ENCODE measurements at regions not wholly inside any gene's neighbourhood (a gene's known extent, or its start where the extent isn't known, plus 50 kb on each side); places are given as distances from the start of the nearest gene placed in this dataset.
"Not testable (repeated sequence)": the region's sequence is repeated elsewhere in the genome, so short reads cannot be mapped to it uniquely, and the experiment has no call there.

- DNase-seq (ENCODE audit: low read depth): no peak
Observed at GRCh38 chrX:26597981-26598380, 382.0 kb downstream of the MAGEB5 start.

DNA sequence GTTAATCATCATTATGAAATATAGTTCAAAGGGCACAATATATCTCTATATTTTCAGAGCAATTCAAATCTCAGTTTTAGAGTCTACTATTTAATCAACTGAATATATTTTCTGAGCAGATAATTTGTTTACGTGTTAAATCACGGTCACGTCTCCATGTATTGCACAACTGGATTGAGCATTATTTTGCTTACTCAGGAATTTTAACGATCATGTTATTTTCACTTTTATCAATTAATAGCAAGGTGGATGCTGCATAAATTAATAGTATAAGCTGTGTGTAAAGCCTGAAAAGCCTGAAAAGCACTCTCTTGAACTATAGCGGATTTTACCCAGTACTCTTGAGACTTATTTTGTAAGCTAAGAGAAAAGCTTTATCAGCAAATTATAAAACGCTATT, 374.9 kb downstream of the MAGEB5 start:
- no peak for DNase-seq (ENCODE audit: low read depth)

DNA sequence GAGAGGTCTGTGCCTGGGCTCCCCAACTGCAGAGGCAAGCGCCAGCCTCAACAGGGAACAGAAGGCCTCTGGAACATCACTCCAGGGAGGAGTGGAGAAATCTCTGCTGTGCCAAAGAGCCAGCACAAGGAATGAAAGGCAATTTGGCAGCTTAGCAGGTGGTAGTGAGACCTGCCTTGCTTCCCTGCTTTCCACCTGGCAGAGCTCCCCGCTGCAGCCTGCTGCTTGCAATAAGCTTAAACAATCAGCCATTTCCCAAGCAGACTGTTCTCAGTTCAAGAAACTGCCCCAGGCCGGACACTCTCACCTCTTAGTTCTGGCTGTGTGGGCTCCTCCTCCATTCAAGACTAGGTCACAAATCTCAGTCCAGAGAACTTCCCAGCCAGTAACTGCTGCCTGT, 370.6 kb downstream of the MAGEB5 start:
- DNase-seq (ENCODE audit: low read depth): no peak

- DNase-seq (ENCODE audit: low read depth): no peak
Observed at GRCh38 chrX:26581091-26581490, 365.1 kb downstream of the MAGEB5 start.

DNA sequence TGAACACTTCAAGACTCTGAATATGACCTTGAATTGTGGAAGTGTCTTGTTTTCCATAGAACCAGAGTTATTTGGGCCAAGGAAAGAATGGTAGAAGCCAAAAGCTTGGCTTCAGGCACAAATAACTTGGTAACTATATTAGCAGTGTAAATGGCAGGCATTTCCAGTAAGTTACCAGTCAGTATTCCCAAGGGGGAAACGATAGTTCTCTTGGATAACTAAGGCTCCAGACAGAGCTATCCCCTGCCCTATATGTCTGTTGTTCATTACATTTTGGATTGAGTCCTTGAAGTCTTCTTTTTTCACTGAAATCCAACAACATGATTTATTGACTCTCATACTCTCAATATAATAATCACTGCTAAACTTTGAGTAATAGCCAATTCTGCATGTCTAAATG, 364.1 kb downstream of the MAGEB5 start:
- no peak for DNase-seq (ENCODE audit: low read depth)

DNA sequence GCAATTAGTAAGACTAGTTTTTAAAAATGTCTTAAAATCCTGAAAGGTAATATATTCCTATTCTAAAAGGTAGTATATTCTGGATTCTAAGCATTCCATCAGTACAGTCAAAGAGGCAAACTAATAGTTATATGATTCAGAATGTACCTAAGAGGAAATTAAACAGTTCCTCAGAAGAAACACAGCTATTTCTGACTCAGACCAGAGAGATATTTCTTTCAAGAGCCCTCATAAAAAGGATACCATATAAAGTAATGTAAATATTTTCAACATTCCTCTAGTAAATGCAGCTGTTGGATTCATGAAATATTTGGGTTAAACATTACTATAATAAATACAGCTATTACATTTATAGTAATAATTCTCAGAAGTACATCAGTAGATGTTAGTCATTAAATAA, 358.3 kb downstream of the MAGEB5 start:
- DNase-seq (ENCODE audit: low read depth): no peak

DNA sequence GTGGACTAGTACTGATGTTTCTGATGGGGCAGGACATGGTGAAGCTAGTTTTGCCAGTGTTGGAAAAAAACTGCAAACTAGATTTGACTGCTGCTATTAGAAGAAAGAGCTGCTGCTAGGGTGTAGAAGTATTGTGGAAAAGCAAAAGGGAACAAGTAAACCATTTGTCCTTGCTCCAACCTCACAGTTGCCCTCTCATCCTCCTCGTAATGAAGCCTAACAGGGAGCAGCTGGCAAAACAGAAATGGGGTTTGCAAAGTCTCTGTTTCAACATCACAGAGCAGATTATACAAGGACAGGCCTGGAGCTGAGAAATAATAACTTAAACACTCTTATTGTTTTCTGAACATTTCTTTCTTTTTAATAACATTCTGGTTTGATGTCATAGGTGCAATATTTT, 346.2 kb downstream of the MAGEB5 start:
- DNase-seq (ENCODE audit: low read depth): no peak

DNA sequence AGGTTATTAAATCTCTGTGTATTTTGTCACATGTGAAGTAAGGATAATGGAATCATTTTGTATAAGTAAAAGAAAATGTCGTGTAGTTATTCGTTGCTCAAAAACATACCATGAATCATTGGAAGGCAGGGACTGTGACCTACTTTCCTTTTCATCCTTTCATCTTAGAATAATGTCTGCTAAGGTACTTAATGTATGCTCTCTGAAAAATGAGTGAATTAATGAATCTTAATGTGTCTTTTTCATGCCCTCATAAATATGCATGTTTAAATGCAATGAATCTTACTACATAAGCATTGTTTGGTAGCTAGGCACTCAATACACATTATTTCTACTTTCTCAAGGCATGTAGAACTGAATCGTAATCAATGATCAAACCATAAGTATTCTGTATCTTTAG, 343.9 kb downstream of the MAGEB5 start:
- no peak for DNase-seq (ENCODE audit: low read depth)

- DNase-seq (ENCODE audit: low read depth): no peak
Observed at GRCh38 chrX:26558719-26559386, 342.9 kb downstream of the MAGEB5 start.

GRCh38 chrX:26557691-26558321, 341.8 kb downstream of the MAGEB5 start:
- DNase-seq (ENCODE audit: low read depth): no peak

DNA sequence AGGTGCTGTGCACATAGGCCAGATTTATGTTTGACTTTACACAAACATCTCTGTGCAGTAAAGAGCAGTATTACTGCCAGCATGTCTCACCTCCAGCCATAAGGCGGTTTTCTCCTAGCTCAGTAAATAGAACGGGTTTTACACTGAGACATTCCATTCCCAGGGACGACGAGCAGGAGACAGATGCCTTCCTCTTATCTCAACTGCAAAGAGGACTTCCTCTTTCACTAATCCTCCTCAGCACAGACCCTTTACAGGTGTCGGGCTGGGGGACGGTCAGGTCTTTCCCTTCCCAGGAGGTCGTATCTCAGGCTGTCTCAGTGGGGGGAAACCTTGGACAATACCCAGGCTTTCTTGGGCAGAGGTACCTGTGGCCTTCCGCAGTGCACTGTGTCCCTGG, 309.8 kb downstream of the MAGEB5 start:
- not testable (repeated sequence) for DNase-seq (ENCODE audit: low read depth)

- no peak for DNase-seq (ENCODE audit: low read depth)
Observed at GRCh38 chrX:26522501-26522900, 306.5 kb downstream of the MAGEB5 start.

- no peak for DNase-seq (ENCODE audit: low read depth)
Observed at GRCh38 chrX:26511589-26512363, 295.8 kb downstream of the MAGEB5 start.

DNA sequence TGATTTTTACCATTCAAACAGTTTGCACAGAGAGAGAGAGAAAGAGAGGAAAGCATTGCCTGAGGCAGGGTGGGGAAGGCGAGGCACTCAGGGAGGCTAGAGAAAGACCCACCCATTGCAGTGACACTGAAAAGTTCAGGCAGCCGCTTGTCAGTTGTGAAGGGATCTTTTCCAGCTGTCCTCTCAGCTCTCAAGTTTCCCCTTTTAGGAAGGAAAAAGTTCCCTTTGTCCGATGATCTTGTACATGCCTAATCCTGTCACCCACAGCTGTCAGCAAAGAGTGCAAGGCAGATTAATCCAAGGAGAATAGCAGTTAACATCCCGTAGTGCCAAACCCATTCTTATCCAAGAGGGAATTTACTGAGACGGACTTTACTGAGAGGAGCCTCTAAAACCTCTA, 255.0 kb downstream of the MAGEB5 start:
- no peak for DNase-seq (ENCODE audit: low read depth)

DNA sequence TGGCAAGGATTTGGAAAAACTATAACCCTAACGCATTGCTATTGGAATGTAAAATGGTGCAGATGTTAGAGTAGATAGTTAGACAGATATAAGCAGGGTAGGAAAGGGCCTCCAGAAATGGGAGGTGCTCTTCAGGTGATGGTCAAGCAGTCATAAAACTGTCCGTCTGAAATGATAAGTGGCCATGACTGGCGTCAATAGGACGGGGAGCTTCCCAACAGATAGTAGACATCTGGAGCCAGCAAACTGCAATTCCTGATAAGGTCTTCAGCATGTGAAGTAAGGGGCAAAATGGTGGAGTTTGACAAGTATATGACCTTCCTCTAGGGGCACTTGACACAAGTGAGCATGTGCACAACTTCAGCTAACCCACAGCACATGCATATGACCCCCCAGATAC, 250.4 kb downstream of the MAGEB5 start:
- DNase-seq (ENCODE audit: low read depth): no peak

GRCh38 chrX:26445288-26445687, 229.3 kb downstream of the MAGEB5 start:
- DNase-seq (ENCODE audit: low read depth): no peak

DNA sequence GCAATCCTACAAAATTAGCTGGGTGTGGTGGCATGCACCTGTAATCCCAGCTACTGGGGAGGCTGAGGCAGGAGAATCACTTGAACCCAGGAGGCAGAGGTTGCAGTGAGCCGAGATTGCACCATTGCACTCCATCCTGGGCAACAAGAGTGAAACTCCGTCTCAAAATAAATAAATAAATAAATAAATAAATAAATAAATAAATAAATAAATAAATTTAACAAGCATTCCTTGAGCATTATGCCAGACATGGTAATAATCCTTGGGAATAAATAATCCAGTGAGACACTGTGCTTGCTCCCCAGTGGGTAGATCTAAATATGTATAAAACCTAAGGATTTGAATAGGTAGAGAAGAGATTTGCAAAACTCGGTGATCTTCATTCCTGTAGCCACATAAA, 228.4 kb downstream of the MAGEB5 start:
- DNase-seq (ENCODE audit: low read depth): not testable (repeated sequence)

DNA sequence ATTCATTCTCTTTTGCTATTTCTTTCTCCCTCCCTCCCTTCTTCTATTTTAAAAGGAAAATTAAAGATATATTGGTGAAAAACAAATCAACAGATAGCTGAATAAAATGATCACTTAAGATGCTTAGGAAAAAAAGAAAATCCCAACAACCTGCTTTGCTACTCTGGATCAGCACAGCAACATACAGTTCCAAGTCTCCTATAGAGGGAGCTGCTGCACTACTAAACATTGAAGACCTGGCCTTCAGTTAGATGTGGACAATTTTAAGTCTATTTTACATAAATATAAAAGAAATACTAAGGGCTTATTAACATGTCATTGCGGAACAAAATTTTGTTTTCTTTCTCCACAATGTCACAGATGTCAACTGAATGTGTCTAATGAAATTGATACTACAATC, 226.4 kb downstream of the MAGEB5 start:
- no peak for DNase-seq (ENCODE audit: low read depth)

GRCh38 chrX:26414534-26414933, 198.6 kb downstream of the MAGEB5 start:
- no peak for DNase-seq (ENCODE audit: low read depth)

DNA sequence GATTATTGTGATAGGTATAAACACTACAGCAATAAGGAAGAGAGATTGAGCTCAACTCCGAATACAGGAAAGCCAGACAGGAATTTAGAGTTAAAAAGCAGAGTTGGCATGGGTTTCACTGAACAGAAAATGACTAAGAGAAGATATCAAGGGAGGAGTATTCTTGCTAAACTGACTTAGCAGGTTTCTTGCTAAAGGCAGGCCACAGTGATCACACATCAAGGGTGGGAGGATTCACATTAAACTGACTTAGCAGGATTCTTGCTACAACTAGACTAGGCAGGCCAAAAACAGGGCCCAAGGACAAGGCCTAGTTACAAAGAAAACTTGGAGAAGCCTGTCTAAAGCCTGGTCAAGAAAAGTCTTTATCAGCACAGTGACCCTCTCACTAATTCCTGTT, 195.1 kb downstream of the MAGEB5 start:
- DNase-seq (ENCODE audit: low read depth): no peak

DNA sequence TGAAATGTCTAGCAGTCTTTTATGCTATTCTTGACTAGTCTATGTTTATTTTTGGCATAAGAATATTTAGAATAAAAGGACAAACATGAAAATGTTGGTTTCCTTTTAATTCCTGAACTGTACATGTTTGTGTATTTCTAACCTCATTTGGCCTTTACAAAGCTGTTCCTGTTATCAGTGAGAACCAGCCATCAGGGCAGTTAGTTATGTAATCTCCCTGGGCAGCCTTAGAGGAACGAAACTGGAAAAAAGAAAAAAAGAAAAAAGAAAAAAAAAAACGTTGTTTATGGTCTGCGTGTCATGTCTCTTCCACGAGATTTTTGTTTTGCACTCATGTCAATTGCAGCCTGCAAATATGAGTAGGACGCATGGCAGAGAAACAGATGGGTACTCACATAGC, 193.7 kb downstream of the MAGEB5 start:
- no peak for DNase-seq (ENCODE audit: low read depth)

GRCh38 chrX:26387906-26388305, 171.9 kb downstream of the MAGEB5 start:
- DNase-seq (ENCODE audit: low read depth): no peak

DNA sequence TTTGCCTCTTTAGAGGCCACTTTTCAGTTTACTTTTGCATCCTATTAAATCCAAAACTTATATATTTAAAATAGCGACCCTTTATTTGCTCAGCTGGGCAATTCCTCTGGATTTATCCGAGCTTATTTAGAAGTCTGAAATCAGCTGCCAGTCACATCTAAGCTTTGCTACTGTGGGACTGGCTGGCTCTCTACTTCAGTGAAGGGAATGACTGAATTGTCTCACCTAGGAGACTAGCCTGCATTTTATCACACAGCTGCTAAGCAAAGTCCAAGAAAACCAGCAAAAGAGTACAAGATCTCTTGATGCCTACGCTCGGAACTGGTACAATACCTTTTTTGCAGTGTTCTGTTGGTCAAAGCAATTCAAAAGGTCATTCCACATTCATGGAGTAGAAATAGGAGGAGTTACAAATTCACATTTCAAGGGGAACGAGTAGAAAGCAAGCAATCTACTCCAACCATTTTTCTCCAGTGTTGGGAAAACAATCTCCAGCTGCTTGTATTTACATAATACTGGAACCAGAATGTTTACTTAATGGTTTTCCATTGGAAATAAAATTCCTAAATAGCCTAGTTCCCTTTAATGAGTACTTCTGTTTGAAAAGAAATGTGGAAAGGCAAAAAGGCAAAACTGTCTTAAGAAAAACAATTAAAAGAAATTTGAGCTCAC, 160.2 kb downstream of the MAGEB5 start:
- DNase-seq (ENCODE audit: low read depth): no peak

All from GM04504 (cell line).